GM06990 (cell line): ENCODE measurements at regions not wholly inside any gene's neighbourhood (a gene's known extent, or its start where the extent isn't known, plus 50 kb on each side); places are given as distances from the start of the nearest gene placed in this dataset.

Experiments used
- DNase-seq: peaks from one replicate; pipeline ENCODE4 v3.0.0-alpha.2; 2011; ENCODE audit not compliant: insufficient read length; ENCODE audit errors: extremely low read depth
- H3K27me3 ChIP-seq: replicated peaks from 2 replicates; pipeline ENCODE4 v1.6.0; 2011; ENCODE audit warnings: low read length; ENCODE audit not compliant: control insufficient read depth, insufficient read depth
- H3K36me3 ChIP-seq: 2 replicates; pipeline ENCODE4 v1.5.1; 2011; ENCODE audit warnings: low read length; ENCODE audit not compliant: control insufficient read depth, insufficient read depth
- H3K4me3 ChIP-seq: replicated peaks from 2 replicates; pipeline ENCODE4 v1.5.1; 2011; ENCODE audit warnings: low read depth, mild to moderate bottlenecking, control low read depth, low read length
- TF ChIP-seq, protein P1 (sequence below): IDR thresholded peaks from 2 replicates; pipeline ENCODE4 v1.5.1; 2011; ENCODE audit warnings: low read length, control low read depth, mild to moderate bottlenecking, inconsistent platforms; ENCODE audit not compliant: insufficient read depth, poor library complexity, severe bottlenecking

DNA sequence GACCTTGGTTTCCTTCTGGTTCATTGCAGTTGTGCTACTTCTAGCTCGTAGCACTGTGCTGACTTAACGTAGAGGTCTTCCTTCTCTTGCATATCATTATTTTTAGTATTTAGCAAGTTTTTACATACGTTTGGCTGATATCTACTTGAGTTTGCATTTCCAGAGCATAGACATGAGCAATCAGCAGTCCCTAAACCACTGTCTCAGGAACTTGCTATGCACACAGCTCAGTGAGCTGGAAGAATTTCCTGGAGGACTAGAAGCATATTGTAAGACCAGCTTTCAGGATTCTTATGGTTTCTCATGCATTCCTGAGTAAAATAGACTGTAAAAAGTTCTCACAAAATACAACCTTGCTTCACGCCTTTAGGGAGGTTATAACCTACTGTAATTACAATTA, 226.7 kb upstream of the PDGFD start:
- TF ChIP-seq, protein P1, sequence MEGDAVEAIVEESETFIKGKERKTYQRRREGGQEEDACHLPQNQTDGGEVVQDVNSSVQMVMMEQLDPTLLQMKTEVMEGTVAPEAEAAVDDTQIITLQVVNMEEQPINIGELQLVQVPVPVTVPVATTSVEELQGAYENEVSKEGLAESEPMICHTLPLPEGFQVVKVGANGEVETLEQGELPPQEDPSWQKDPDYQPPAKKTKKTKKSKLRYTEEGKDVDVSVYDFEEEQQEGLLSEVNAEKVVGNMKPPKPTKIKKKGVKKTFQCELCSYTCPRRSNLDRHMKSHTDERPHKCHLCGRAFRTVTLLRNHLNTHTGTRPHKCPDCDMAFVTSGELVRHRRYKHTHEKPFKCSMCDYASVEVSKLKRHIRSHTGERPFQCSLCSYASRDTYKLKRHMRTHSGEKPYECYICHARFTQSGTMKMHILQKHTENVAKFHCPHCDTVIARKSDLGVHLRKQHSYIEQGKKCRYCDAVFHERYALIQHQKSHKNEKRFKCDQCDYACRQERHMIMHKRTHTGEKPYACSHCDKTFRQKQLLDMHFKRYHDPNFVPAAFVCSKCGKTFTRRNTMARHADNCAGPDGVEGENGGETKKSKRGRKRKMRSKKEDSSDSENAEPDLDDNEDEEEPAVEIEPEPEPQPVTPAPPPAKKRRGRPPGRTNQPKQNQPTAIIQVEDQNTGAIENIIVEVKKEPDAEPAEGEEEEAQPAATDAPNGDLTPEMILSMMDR: no peak
- Histone ChIP-seq H3K36me3 (no peaks in the 10 kb centered on the region), H3K27me3 (no peaks in the 10 kb centered on the region), H3K4me3 (no peak overlapping the region)
- DNase-seq: no peak

DNA sequence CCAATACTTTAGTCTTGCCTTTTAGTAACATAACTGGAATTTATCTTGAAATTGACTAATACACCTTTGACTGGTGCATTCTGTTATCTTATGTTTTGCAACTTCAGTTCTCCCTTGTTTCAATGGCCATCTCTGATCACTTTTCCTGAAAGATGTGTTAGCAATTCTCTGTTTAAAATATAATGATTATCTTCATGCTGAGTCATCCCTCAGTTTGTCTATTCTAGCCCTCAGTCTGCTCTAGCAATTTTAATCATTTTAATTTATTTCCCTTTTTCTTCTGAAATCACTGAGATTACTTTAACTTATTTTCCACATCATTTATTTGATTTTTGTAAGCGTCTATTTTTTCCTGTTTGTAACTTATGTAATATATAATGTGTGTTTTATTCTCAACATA, 221.9 kb upstream of the PDGFD start:
- no peaks in the 10 kb centered on the region for H3K36me3 ChIP-seq
- no peaks in the 10 kb centered on the region for H3K27me3 ChIP-seq
- no peak for DNase-seq
- TF ChIP-seq, protein P1: no peak
- no peak overlapping the region for H3K4me3 ChIP-seq

DNA sequence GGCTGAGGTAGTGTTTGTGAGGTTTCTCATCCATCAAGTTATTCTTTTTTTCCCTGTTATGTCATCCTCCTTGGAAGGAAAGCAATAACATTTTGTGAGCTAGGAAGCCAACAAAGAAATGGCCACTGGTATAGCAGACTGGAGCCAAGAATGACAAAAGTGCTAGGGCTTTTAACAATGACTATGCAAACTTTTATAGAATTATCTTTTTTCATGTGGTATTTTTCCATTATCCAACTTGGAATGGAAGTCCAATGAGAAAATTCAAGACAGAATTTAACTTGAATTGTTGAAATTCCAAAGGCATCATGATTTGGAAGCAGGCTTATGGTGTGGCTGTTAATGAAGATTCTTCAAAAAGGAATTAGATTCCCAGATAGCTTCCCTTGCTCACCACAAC, 216.4 kb upstream of the PDGFD start:
- no peak for DNase-seq
- H3K27me3 ChIP-seq: no peaks in the 10 kb centered on the region

DNA sequence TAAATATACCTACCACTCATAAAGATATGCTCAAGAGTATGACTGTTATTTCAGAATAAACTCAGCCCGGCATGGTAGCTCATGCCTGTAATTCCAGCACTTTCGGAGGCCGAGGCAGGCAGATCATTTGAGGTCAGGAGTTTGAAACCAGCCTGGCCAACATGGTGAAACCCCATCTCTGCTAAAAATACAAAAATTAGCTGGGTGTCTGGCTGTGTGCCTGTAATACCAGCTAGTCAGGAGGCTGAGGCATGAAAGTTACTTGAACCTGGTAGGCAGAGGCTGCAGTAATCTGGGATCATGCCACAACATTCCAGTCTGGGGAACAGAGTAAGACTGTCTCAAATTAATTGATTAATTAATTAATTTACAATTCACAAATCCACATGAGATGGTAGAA, 208.2 kb upstream of the PDGFD start:
- TF ChIP-seq, protein P1: no peak
- H3K4me3 ChIP-seq: no peak overlapping the region
- DNase-seq: no peak
- no peaks in the 10 kb centered on the region for H3K36me3 ChIP-seq
- no peaks in the 10 kb centered on the region for H3K27me3 ChIP-seq

More for the DNA sequence above, 216.4 kb upstream of the PDGFD start:
- H3K36me3 ChIP-seq: no peaks in the 10 kb centered on the region
- TF ChIP-seq, protein P1: no peak
- no peak overlapping the region for H3K4me3 ChIP-seq

DNA sequence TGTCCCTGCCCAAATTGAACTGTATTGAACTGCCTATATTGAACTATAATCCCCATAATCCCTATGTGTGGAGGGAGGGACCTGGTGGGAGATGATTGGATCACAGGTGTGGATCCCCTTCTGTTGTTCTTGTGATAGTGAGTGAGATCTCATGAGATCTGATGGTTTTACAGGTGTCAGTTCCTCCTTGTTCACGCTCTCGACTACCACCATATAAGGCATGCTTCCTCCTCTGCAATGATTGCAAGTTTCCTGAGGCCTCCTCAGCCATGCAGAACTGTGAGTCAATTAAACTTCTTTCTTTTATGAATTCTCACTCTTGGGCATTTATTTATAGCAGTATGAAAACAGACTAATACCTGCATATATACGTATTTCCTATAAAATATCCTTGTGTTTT, 206.5 kb upstream of the PDGFD start:
- no peaks in the 10 kb centered on the region for H3K36me3 ChIP-seq
- no peak for DNase-seq
- no peak overlapping the region for H3K4me3 ChIP-seq
- TF ChIP-seq, protein P1: no peak
- no peaks in the 10 kb centered on the region for H3K27me3 ChIP-seq

DNA sequence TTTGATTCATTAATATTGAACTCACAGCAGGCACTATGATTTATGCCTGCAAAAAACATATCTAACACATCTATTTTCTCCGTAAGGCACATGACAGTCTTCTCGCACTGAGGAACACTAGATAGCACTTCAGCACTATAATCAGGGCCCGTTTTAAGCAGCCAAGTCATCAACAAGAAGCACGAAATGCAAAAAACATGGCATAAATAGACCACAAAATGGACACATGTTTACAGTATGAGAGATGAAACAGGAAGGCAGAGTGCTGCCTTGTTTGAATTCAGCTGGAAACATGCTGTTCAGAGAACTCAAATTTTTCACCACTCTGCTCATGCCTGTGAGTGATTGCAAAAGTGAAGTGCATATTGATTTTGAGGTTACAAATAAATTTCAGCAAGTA, 205.8 kb upstream of the PDGFD start:
- TF ChIP-seq, protein P1: no peak
- Histone ChIP-seq H3K4me3 (no peak overlapping the region), H3K36me3 (no peaks in the 10 kb centered on the region), H3K27me3 (no peaks in the 10 kb centered on the region)
- DNase-seq: no peak
